Adrenal gland (tissue), 9 donors: ENCODE measurements at regions not wholly inside any gene's neighbourhood (a gene's known extent, or its start where the extent isn't known, plus 50 kb on each side); places are given as distances from the start of the nearest gene placed in this dataset.

ENCODE experiments used
- DNase-seq, 7 donors: peaks; one replicate each; pipeline ENCODE4 v3.0.0-alpha.2; 2019 to 2020
- H3K27ac ChIP-seq, 5 donors: fragments of 200-600 bp; sonication (generic) in 4 of 5; 1 replicate in 3 of 5; 2 replicates in 2 of 5; pipeline versions ENCODE4 v1.5.1 to v1.8.0; 2016 to 2020; ENCODE audit warnings: mild to moderate bottlenecking in 1 of 5
- H3K27me3 ChIP-seq: fragments of 200-600 bp; 2 replicates; pipeline ENCODE4 v1.8.0; 2021
- H3K36me3 ChIP-seq, 2 donors: fragments of 200-600 bp; replicated peaks in 1 of 2; 1 replicate in 1 of 2; 2 replicates in 1 of 2; pipeline versions ENCODE4 v1.5.1 to v1.8.0; 2018 to 2022
- H3K4me1 ChIP-seq, 2 donors: fragments of 200-600 bp; replicated peaks in 1 of 2; 1 replicate in 1 of 2; 2 replicates in 1 of 2; pipeline versions ENCODE4 v1.5.1 to v1.8.0; 2018 to 2021
- H3K4me3 ChIP-seq, 4 donors: fragments of 200-600 bp; sonication (generic) in 3 of 4; one replicate each; pipeline ENCODE4 v1.5.1; 2016 to 2018
- H3K9me3 ChIP-seq, 3 donors: fragments of 200-600 bp; sonication (generic) in 1 of 3; replicated peaks in 1 of 3; 1 replicate in 2 of 3; 2 replicates in 1 of 3; pipeline versions ENCODE4 v1.5.1 to v1.8.0; 2016 to 2021
- POLR2A ChIP-seq, 2 donors: fragments of 450-650 bp; IDR thresholded peaks; one replicate each; pipeline ENCODE4 v1.6.1; 2017; ENCODE audit warnings: antibody characterized with exemption in 2 of 2, mild to moderate bottlenecking in 2 of 2, moderate library complexity in 1 of 2
- WGBS, 4 donors: extraction: QIAGEN DNeasy Blood & Tissue Kit in 2 of 4; methylation state at CpG; one replicate each; pipeline versions ENCODE4 v1.1.5 to v1.1.7; 2013 to 2017; 5-methylcytosine and 5-hydroxymethylcytosine counted together
- intact Hi-C, 2 donors: fragments of 100-400 bp; cut with DNase I; formaldehyde crosslinking; loops; one replicate each; pipeline versions ENCODE4 v1.14.1 to v1.15.0; 2022 to 2023
- TF ChIP-seq, protein P1 (sequence below), 6 experiments: fragments of 450-650 bp in 4 of 6; fragments of 200-600 bp in 2 of 6; sonication (generic) in 1 of 6; IDR thresholded peaks; 1 replicate in 5 of 6; 2 replicates in 1 of 6; pipeline versions ENCODE4 v1.5.1 to v1.8.0; 2016 to 2021; ENCODE audit warnings: antibody characterized with exemption in 6 of 6, mild to moderate bottlenecking in 2 of 6, moderate library complexity in 1 of 6
- donor health status: healthy with polysubstance abuse.
- donor health status: Bipolar disorder and iron deficiency.
- donor health status: DM: yes; HTN: yes; CAD: no.
- donor health status: DM: no; HTN: no; CAD: no.
- donor health status: DM: no; HTN: no; CAD: no.

DNA sequence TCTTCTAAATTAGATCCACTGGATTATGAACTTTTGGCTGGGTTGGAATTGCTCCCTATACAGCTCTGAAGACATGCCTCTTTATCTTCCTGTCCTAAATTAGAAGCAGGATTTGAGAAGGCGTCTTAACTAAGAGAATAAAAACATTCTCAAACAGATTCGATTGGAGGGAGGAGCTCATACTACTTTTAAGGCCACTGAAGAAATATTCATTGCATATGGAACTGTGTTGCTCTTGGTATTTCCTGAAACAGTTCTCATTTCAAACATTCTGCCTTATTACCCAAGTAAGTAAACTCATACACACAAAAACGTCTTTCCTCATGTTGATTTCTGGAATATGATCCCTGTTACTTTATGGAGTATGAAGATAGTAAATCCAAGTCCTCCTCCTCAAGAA is 519.7 kb upstream of the CDH4 start:
- intact Hi-C loops = no loop called here
- H3K27me3 ChIP-seq = no peaks in the 10 kb centered on the region
- H3K36me3 ChIP-seq = no peaks in the 10 kb centered on the region
- DNase-seq = no peak
- no peaks in the 10 kb centered on the region for H3K4me1 ChIP-seq
- no peak for TF ChIP-seq POLR2A (IDR thresholded peaks at IDR 0.05)
- TF ChIP-seq, protein P1, sequence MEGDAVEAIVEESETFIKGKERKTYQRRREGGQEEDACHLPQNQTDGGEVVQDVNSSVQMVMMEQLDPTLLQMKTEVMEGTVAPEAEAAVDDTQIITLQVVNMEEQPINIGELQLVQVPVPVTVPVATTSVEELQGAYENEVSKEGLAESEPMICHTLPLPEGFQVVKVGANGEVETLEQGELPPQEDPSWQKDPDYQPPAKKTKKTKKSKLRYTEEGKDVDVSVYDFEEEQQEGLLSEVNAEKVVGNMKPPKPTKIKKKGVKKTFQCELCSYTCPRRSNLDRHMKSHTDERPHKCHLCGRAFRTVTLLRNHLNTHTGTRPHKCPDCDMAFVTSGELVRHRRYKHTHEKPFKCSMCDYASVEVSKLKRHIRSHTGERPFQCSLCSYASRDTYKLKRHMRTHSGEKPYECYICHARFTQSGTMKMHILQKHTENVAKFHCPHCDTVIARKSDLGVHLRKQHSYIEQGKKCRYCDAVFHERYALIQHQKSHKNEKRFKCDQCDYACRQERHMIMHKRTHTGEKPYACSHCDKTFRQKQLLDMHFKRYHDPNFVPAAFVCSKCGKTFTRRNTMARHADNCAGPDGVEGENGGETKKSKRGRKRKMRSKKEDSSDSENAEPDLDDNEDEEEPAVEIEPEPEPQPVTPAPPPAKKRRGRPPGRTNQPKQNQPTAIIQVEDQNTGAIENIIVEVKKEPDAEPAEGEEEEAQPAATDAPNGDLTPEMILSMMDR (IDR thresholded peaks at IDR 0.05) = no peak
- no peak overlapping the region for H3K4me3 ChIP-seq
- H3K9me3 ChIP-seq = no peaks in the 10 kb centered on the region
- no peak overlapping the region for H3K27ac ChIP-seq
- 32 to 54% (median 41%) methylated on average over 3 of the region's 3 CpGs for WGBS, 4 donors

DNA sequence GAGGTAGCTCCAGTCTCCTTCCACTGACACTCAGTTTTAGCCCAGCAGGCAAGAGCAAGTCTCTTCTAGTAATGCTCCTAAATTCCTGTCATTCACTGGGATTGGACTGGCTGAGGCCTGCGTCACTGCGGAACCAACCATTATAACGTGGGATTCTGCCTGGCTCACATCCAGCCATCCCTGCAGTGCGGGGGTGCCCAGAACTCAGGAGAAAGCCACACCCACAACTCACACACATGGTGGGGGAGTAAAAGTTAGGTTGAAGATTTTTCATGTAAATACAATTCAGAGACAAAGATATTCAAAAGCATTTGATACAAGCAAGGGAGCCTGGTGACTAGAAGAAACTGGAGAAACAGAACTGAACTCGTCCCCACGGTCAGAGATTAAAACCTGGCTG is 504.0 kb upstream of the CDH4 start:
- intact Hi-C loops = no loop called here
- WGBS, 4 donors = 67 to 81% (median 75%) methylated on average over 6 of the region's 6 CpGs
- H3K9me3 ChIP-seq = no peaks in the 10 kb centered on the region
- H3K4me3 ChIP-seq = no peak overlapping the region
- H3K27me3 ChIP-seq = no peaks in the 10 kb centered on the region
- TF ChIP-seq POLR2A (IDR thresholded peaks at IDR 0.05) = no peak
- TF ChIP-seq, protein P1 (IDR thresholded peaks at IDR 0.05) = no peak
- H3K4me1 ChIP-seq = no peaks in the 10 kb centered on the region
- H3K36me3 ChIP-seq = no peaks in the 10 kb centered on the region
- no peak overlapping the region for H3K27ac ChIP-seq
- DNase-seq = no peak

DNA sequence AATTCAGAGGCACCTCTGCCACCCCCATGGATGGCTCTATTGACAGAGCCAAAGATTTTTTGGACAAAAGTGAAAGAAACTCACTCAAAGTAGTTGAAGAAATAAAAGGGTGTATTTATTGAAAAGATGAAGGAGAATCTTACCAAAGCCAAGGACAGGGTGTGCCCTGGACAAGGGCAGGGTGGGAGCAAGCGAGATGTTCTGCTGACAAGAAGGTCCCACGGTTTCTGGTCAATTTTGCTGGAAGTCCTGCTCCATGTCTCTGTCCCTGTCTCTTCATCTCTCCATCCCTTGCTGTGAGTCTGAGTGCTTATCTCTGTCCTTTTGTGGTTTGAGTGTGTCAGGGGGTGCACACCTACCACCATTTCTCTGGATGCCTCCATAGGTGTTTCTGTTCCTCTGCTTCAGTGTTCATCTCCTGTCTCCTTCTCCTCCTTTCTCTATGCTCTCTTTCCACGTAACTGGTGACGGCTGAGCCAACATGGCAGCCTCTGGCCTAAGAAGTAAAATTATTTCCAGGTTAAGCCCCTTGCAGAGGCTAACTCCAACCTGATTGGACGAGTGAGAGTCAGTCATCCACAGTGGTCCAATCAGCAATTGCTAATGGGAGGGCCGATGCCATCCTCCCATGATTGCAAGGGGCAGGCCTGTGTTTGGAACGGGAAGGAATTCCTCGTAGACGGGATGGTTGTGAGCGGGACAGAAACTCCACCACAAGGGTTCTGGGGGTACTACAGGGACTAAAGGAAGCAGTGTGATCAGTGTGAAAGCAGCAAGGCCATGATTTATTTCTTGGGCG is 502.1 kb upstream of the CDH4 start:
- intact Hi-C loops = no loop called here
- no peaks in the 10 kb centered on the region for H3K27me3 ChIP-seq
- no peaks in the 10 kb centered on the region for H3K36me3 ChIP-seq
- no peak overlapping the region for H3K4me3 ChIP-seq
- WGBS, 4 donors = 80 to 83% (median 81%) methylated on average over 11 of the region's 11 CpGs
- H3K9me3 ChIP-seq = no peaks in the 10 kb centered on the region
- TF ChIP-seq POLR2A (IDR thresholded peaks at IDR 0.05) = no peak
- TF ChIP-seq, protein P1 (IDR thresholded peaks at IDR 0.05) = no peak
- DNase-seq = no peak
- no peaks in the 10 kb centered on the region for H3K4me1 ChIP-seq
- no peak overlapping the region for H3K27ac ChIP-seq

DNA sequence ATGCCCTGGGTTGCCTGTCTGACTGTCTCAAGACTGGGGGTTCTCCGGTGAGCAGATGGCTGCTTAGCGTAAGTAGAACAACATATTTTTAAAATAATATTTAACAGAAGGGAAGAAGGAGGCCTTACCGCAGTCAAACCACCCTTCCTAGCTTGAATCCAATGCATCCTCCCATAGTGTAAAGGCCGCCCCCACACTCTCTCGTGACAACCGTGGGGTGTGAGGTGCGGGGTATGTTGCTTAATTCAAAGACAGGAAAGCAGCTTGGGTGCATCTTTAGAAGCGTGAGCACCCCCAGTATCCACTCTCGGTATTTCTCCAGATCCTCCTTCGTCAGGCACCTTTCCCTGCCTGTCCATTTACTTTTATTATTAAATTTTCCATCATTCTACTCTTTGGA is 501.2 kb upstream of the CDH4 start:
- Histone ChIP-seq H3K4me1 (no peaks in the 10 kb centered on the region), H3K4me3 (no peak overlapping the region), H3K36me3 (no peaks in the 10 kb centered on the region), H3K27ac (no peak overlapping the region), H3K9me3 (no peaks in the 10 kb centered on the region), H3K27me3 (no peaks in the 10 kb centered on the region)
- no peak for TF ChIP-seq POLR2A (IDR thresholded peaks at IDR 0.05)
- TF ChIP-seq, protein P1 (IDR thresholded peaks at IDR 0.05) = no peak
- no peak for DNase-seq
- 75 to 87% (median 81%) methylated on average over 10 of the region's 10 CpGs for WGBS, 4 donors
- intact Hi-C loops = no loop called here
